MM.1S (cell line): ENCODE measurements at regions not wholly inside any gene's neighbourhood (a gene's known extent, or its start where the extent isn't known, plus 50 kb on each side); places are given as distances from the start of the nearest gene placed in this dataset.

Experiments
- DNase-seq: peaks from one replicate; pipeline ENCODE4 v3.0.0-alpha.2; 2015
- H2AFZ ChIP-seq: fragments of 300-600 bp; sonication (generic); 2 replicates; pipeline ENCODE4 v1.6.0; 2016; ENCODE audit warnings: antibody characterized with exemption, low read length
- H3F3A ChIP-seq: fragments of 300-600 bp; sonication (generic); 2 replicates; pipeline ENCODE4 v1.6.1; 2016; ENCODE audit warnings: mild to moderate bottlenecking, antibody characterized with exemption, low read length, moderate library complexity, mixed read lengths; ENCODE audit not compliant: insufficient read depth
- H3K27ac ChIP-seq: fragments of 300-600 bp; sonication (generic); 2 replicates; pipeline ENCODE4 v1.5.1; 2016; ENCODE audit warnings: mild to moderate bottlenecking, low read length
- H3K27me3 ChIP-seq: fragments of 300-600 bp; sonication (generic); replicated peaks from 2 replicates; pipeline ENCODE4 v1.6.0; 2016; ENCODE audit warnings: low read length; ENCODE audit not compliant: insufficient read depth
- H3K36me3 ChIP-seq: fragments of 300-600 bp; sonication (generic); replicated peaks from 2 replicates; pipeline ENCODE4 v1.6.1; 2016; ENCODE audit warnings: mild to moderate bottlenecking, low read length, mixed read lengths; ENCODE audit not compliant: insufficient read depth
- H3K4me1 ChIP-seq: fragments of 300-600 bp; sonication (generic); 2 replicates; pipeline ENCODE4 v1.6.1; 2016; ENCODE audit warnings: low read length, mixed read lengths
- H3K4me2 ChIP-seq: fragments of 300-600 bp; sonication (generic); 2 replicates; pipeline ENCODE4 v1.6.0; 2016; ENCODE audit warnings: low read depth, low read length
- H3K4me3 ChIP-seq: fragments of 300-600 bp; sonication (generic); 2 replicates; pipeline ENCODE4 v1.5.1; 2016; ENCODE audit warnings: low read length, mixed read lengths
- H3K79me2 ChIP-seq: fragments of 300-600 bp; sonication (generic); 2 replicates; pipeline ENCODE4 v1.6.1; 2016; ENCODE audit warnings: mixed run types, low read length, mixed read lengths
- H3K9ac ChIP-seq: fragments of 300-600 bp; sonication (generic); 2 replicates; pipeline ENCODE4 v1.6.1; 2016; ENCODE audit warnings: low read length, mixed read lengths
- H3K9me2 ChIP-seq: fragments of 300-600 bp; sonication (generic); replicated peaks from 2 replicates; pipeline ENCODE4 v1.6.1; 2016; ENCODE audit warnings: mild to moderate bottlenecking, low read length, mixed read lengths; ENCODE audit not compliant: insufficient read depth
- H3K9me3 ChIP-seq: fragments of 300-600 bp; sonication (generic); replicated peaks from 2 replicates; pipeline ENCODE4 v1.6.1; 2016; ENCODE audit warnings: mild to moderate bottlenecking, low read length, mixed read lengths; ENCODE audit not compliant: insufficient read depth
- H4K20me1 ChIP-seq: fragments of 300-600 bp; sonication (generic); 2 replicates; pipeline ENCODE4 v1.6.1; 2016; ENCODE audit warnings: mild to moderate bottlenecking, low read length, moderate library complexity, mixed read lengths; ENCODE audit not compliant: insufficient read depth
- EZH2 ChIP-seq: fragments of 300-600 bp; sonication (generic); optimal IDR thresholded peaks from 2 replicates; pipeline ENCODE3; 2017; ENCODE audit warnings: low read depth, mild to moderate bottlenecking, antibody characterized with exemption, low read length, mixed read lengths
- EZH2phosphoT487 ChIP-seq: fragments of 300-600 bp; sonication (generic); IDR thresholded peaks from 2 replicates; pipeline ENCODE4 v1.6.1; 2018; ENCODE audit warnings: antibody characterized with exemption, low read length
- TF ChIP-seq, protein P1 (sequence below): fragments of 300-600 bp; sonication (generic); IDR thresholded peaks from 2 replicates; pipeline ENCODE4 v1.5.1; 2016; ENCODE audit warnings: antibody characterized with exemption, low read length, mixed read lengths

DNA sequence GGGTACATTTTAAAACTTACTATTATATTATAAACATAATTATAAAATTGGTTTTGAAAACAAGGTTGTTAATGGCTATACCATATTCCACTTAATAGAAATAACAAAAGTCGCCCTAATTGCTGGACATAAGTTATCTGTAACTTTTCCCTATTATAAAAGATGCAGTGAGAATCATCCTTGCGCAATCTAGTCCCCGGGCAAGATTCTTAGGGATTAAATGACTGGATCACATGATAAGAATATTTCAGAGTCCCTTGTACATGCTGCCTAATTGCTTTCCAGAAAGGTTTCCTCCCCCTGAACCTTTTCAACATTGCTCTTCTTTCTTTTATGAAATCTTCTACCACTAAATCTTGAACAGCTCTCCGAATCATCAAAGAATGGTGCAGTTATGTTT is 479.8 kb upstream of the MKI67 start:
- H3K4me1 ChIP-seq = no peaks in the 10 kb centered on the region

GRCh38 chr10:128608791-128609190 is 482.6 kb upstream of the MKI67 start:
- Histone ChIP-seq H3K4me3 (no peak overlapping the region), H3K9me2 (no peaks in the 10 kb centered on the region), H3K27me3 (no peaks in the 10 kb centered on the region), H3K4me1 (no peaks in the 10 kb centered on the region), H3K27ac (no peak overlapping the region), H3K4me2 (no peak overlapping the region), H3K9me3 (no peaks in the 10 kb centered on the region), H4K20me1 (no peaks in the 10 kb centered on the region), H2AFZ (no peak overlapping the region), H3K9ac (no peak overlapping the region), H3F3A (no peaks in the 10 kb centered on the region), H3K79me2 (no peaks in the 10 kb centered on the region), H3K36me3 (no peaks in the 10 kb centered on the region)
- DNase-seq = no peak
- TF ChIP-seq EZH2 (no peak), EZH2phosphoT487 (no peak)
- TF ChIP-seq, protein P1, sequence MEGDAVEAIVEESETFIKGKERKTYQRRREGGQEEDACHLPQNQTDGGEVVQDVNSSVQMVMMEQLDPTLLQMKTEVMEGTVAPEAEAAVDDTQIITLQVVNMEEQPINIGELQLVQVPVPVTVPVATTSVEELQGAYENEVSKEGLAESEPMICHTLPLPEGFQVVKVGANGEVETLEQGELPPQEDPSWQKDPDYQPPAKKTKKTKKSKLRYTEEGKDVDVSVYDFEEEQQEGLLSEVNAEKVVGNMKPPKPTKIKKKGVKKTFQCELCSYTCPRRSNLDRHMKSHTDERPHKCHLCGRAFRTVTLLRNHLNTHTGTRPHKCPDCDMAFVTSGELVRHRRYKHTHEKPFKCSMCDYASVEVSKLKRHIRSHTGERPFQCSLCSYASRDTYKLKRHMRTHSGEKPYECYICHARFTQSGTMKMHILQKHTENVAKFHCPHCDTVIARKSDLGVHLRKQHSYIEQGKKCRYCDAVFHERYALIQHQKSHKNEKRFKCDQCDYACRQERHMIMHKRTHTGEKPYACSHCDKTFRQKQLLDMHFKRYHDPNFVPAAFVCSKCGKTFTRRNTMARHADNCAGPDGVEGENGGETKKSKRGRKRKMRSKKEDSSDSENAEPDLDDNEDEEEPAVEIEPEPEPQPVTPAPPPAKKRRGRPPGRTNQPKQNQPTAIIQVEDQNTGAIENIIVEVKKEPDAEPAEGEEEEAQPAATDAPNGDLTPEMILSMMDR = no peak

More for the DNA sequence above, 479.8 kb upstream of the MKI67 start:
- H3K79me2 ChIP-seq = no peaks in the 10 kb centered on the region
- no peaks in the 10 kb centered on the region for H4K20me1 ChIP-seq
- no peaks in the 10 kb centered on the region for H3F3A ChIP-seq
- no peak overlapping the region for H3K27ac ChIP-seq
- H3K4me3 ChIP-seq = no peak overlapping the region
- no peak overlapping the region for H3K9ac ChIP-seq
- no peaks in the 10 kb centered on the region for H3K27me3 ChIP-seq
- H3K36me3 ChIP-seq = no peaks in the 10 kb centered on the region
- H3K9me2 ChIP-seq = no peaks in the 10 kb centered on the region
- no peak overlapping the region for H2AFZ ChIP-seq
- no peaks in the 10 kb centered on the region for H3K9me3 ChIP-seq
- no peak for DNase-seq
- no peak overlapping the region for H3K4me2 ChIP-seq
- TF ChIP-seq EZH2phosphoT487 (no peak), EZH2 (no peak)
- TF ChIP-seq, protein P1 = no peak

DNA sequence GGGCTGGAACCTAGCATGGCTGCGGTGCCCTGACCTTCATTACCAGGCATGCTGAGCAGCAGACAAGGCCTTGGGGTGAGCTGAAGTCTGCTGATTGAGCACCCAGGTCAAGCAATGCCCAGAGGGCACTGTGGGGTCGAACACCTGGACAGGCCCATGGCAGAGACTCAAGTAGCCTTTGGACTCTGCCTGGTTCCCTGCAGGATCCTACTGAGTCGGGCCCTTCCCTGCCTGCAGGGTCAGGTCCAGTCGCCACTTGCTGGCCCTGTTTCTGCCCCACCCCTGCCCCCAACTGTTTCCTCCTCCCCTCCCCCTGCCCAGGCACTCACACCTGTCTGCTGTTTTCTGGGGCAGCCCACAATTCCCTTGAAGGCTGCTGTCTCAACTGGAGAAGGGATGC is 483.2 kb upstream of the MKI67 start:
- Histone ChIP-seq H3K27me3 (no peaks in the 10 kb centered on the region), H3K27ac (no peak overlapping the region), H2AFZ (no peak overlapping the region), H3K9me2 (no peaks in the 10 kb centered on the region), H4K20me1 (no peaks in the 10 kb centered on the region), H3K4me3 (no peak overlapping the region), H3K4me2 (no peak overlapping the region), H3K9ac (no peak overlapping the region), H3K9me3 (no peaks in the 10 kb centered on the region), H3K36me3 (no peaks in the 10 kb centered on the region), H3K79me2 (no peaks in the 10 kb centered on the region), H3K4me1 (no peaks in the 10 kb centered on the region), H3F3A (no peaks in the 10 kb centered on the region)
- no peak for DNase-seq
- TF ChIP-seq EZH2 (no peak), EZH2phosphoT487 (no peak)
- TF ChIP-seq, protein P1 = no peak
